ENCODE measurements at regions not wholly inside any gene's neighbourhood (a gene's known extent, or its start where the extent isn't known, plus 50 kb on each side); places are given as distances from the start of the nearest gene placed in this dataset.

- Histone ChIP-seq H3K79me2 (ENCODE audit: control insufficient read depth, insufficient read depth, low read length) (no peaks in the 10 kb centered on the region), H2AFZ (ENCODE audit: low read depth, low read length) (no peak overlapping the region), H3K4me1 (replicated peaks in 1 of 2; ENCODE audit: control insufficient read depth in 2 of 2, insufficient read depth in 2 of 2, low read length in 2 of 2) (no peaks in the 10 kb centered on the region), H3K9me3 (replicated peaks; ENCODE audit: control insufficient read depth, insufficient read depth, low read depth, low read length) (no peaks in the 10 kb centered on the region), H3K36me3 (ENCODE audit: control insufficient read depth, insufficient read depth, low read length) (no peaks in the 10 kb centered on the region), H3K4me2 (ENCODE audit: insufficient read depth, low read length) (no peak overlapping the region), H4K20me1 (replicated peaks; ENCODE audit: control insufficient read depth, insufficient read depth, low read length) (no peaks in the 10 kb centered on the region), H3K27ac (ENCODE audit: extremely low read depth, low read depth, low read length) (no peak overlapping the region), H3K9me1 (ENCODE audit: control insufficient read depth, insufficient read depth, low read length) (no peaks in the 10 kb centered on the region), H3K9ac (ENCODE audit: insufficient read depth in 1 of 2, low read depth in 2 of 2, low read length in 2 of 2) (no peak overlapping the region), H3K27me3 (ENCODE audit: control insufficient read depth in 2 of 2, insufficient read depth in 2 of 2, low read length in 2 of 2) (peaks cover 0 to 5% of the 10 kb centered on the region in 2 experiments; a peak in 1 of 5 replicates), H3K4me3 (no peak overlapping the region)
- FAIRE-seq, result no peak
- whole genome bisulfite sequencing (ENCODE audit: insufficient coverage, low coverage, missing lambda C conversion rate), result 0% methylated on average over 5 of the region's 5 CpGs
- BruUV-seq (replicated peaks), result no TSS peak
- TF ChIP-seq FOXO4 (CRISPR knock-in tag; IDR thresholded peaks at IDR 0.05), result no peak
- TF ChIP-seq CHD2 (IDR thresholded peaks at IDR 0.05; ENCODE audit: low read depth, low read length), result no peak
- TF ChIP-seq MEF2D (tag; conservative IDR thresholded peaks at IDR 0.05; ENCODE audit: low read depth), result no peak
- no peak for TF ChIP-seq ZBTB8A (IDR thresholded peaks at IDR 0.05; ENCODE audit: partially characterized antibody)
- no peak for TF ChIP-seq THRA (IDR thresholded peaks at IDR 0.05)
- TF ChIP-seq PTBP1 (IDR thresholded peaks at IDR 0.05; ENCODE audit: low read depth, low read length), result no peak
- no peak for TF ChIP-seq TRIM24 (IDR thresholded peaks at IDR 0.05)
- no peak for TF ChIP-seq KAT7 (CRISPR knock-in tag; IDR thresholded peaks at IDR 0.05; ENCODE audit: borderline replicate concordance)
- no peak for TF ChIP-seq ZNF778 (CRISPR knock-in tag; IDR thresholded peaks at IDR 0.05)
- peak; percentile 27; the same call in 1 of the 2 replicates for TF ChIP-seq CBFA2T3 (IDR thresholded peaks at IDR 0.05)
- no peak for TF ChIP-seq ZNF140 (CRISPR knock-in tag; IDR thresholded peaks at IDR 0.05)
- no peak for TF ChIP-seq SRSF1 (IDR thresholded peaks at IDR 0.05; ENCODE audit: low read depth, low read length)
- 0 out of 2 replicates have a peak, but pooled peaks have one; percentile 15 for TF ChIP-seq CBFA2T2 (conservative IDR thresholded peaks at IDR 0.05)
- no peak for TF ChIP-seq ZKSCAN8 (CRISPR knock-in tag; IDR thresholded peaks at IDR 0.05)
- in situ Hi-C loops (cut with MboI), result no loop called here
- ChIA-PET POLR2A (interaction anchor here (0.8 to 1.1 kb wide), 3 partner anchors 10 to 79 kb away, joined by 3 read pairs; no protein-coding TSS in a partner anchor), CTCF (ENCODE audit: low intra/inter-chr PET ratio) (no interaction called here)
- no peak for DNase-seq (ENCODE audit: extremely low read depth in 1 of 4, low spot score in 3 of 4)
- intact Hi-C loops (cut with micrococcal nuclease), result no loop called here
- no peak for ATAC-seq
These were observed 251.2 kb upstream of the RORA start for GRCh38 chr15:61480295-61480694.

Measured in K562 (cell line).